NB4 (cell line): ENCODE measurements at regions not wholly inside any gene's neighbourhood (a gene's known extent, or its start where the extent isn't known, plus 50 kb on each side); places are given as distances from the start of the nearest gene placed in this dataset.

ENCODE experiments used
- CTCF ChIP-seq: IDR thresholded peaks from one replicate; pipeline ENCODE4 v1.5.1; 2012; ENCODE audit warnings: low read depth, low read length
- POLR2A ChIP-seq: IDR thresholded peaks from 2 replicates; pipeline ENCODE4 v1.6.1; 2011; ENCODE audit warnings: mild to moderate bottlenecking; ENCODE audit not compliant: insufficient read length; ENCODE audit errors: extremely low read depth

- TF ChIP-seq CTCF (no peak), POLR2A (no peak)
Measured at GRCh38 chr5:106006242-106006641, 1664.5 kb downstream of the EFNA5 start.
